ENCODE measurements at regions not wholly inside any gene's neighbourhood (a gene's known extent, or its start where the extent isn't known, plus 50 kb on each side); places are given as distances from the start of the nearest gene placed in this dataset.

- no peak overlapping the region for H4K5ac ChIP-seq (ENCODE audit: low read depth, low read length)
- no peaks in the 10 kb centered on the region for H3K27me3 ChIP-seq (ENCODE audit: control insufficient read depth, insufficient read depth, low read length)
- no peak for TF ChIP-seq CTCF (conservative IDR thresholded peaks at IDR 0.05; ENCODE audit: low read depth, low read length)
- TF ChIP-seq USF2 (IDR thresholded peaks at IDR 0.05; ENCODE audit: low read depth, low read length) = no peak
- TF ChIP-seq FOS (IDR thresholded peaks at IDR 0.05; ENCODE audit: low read depth, low read length) = no peak
- TF ChIP-seq POLR2A (IDR thresholded peaks at IDR 0.05; ENCODE audit: low read depth, low read length) = no peak
- TF ChIP-seq MXI1 (IDR thresholded peaks at IDR 0.05; ENCODE audit: borderline replicate concordance, low read depth, low read length) = no peak
- TF ChIP-seq MAFK (IDR thresholded peaks at IDR 0.05; ENCODE audit: low read depth, low read length) = no peak
- TF ChIP-seq CEBPB (IDR thresholded peaks at IDR 0.05; ENCODE audit: low read depth, low read length) = no peak
- TF ChIP-seq RCOR1 (IDR thresholded peaks at IDR 0.05; ENCODE audit: insufficient replicate concordance, low read length) = no peak
- TF ChIP-seq RFX5 (IDR thresholded peaks at IDR 0.05; ENCODE audit: low read depth, low read length) = no peak
- TF ChIP-seq RAD21 (IDR thresholded peaks at IDR 0.05; ENCODE audit: low read length) = no peak
- no peak for TF ChIP-seq MAZ (IDR thresholded peaks at IDR 0.05; ENCODE audit: borderline replicate concordance, low read depth, low read length)
- TF ChIP-seq SMC3 (IDR thresholded peaks at IDR 0.05; ENCODE audit: low read depth, low read length) = no peak
- no peak for TF ChIP-seq NFE2L2 (IDR thresholded peaks at IDR 0.05; ENCODE audit: low read depth, low read length)
- no peak for TF ChIP-seq CHD1 (IDR thresholded peaks at IDR 0.05; ENCODE audit: low read depth, low read length)
- TF ChIP-seq, protein P1, sequence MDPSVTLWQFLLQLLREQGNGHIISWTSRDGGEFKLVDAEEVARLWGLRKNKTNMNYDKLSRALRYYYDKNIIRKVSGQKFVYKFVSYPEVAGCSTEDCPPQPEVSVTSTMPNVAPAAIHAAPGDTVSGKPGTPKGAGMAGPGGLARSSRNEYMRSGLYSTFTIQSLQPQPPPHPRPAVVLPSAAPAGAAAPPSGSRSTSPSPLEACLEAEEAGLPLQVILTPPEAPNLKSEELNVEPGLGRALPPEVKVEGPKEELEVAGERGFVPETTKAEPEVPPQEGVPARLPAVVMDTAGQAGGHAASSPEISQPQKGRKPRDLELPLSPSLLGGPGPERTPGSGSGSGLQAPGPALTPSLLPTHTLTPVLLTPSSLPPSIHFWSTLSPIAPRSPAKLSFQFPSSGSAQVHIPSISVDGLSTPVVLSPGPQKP (IDR thresholded peaks at IDR 0.05; ENCODE audit: borderline replicate concordance, low read depth, low read length) = no peak
- TF ChIP-seq BHLHE40 (IDR thresholded peaks at IDR 0.05; ENCODE audit: low read depth, low read length) = no peak
- no peak overlapping the region for H2AK5ac ChIP-seq (ENCODE audit: low read depth, low read length)
- ChIA-PET CTCF (interaction anchor here (0.9 kb wide), 1 partner anchor 13 kb away, joined by 3 read pairs; no protein-coding TSS in a partner anchor), POLR2A (ENCODE audit: unreplicated experiment) (no interaction called here)
- intact Hi-C loops (cut with micrococcal nuclease) = no loop called here
- H2AFZ ChIP-seq (replicated peaks; ENCODE audit: low read length, poor library complexity) = no peak overlapping the region
- no peak overlapping the region for H3K18ac ChIP-seq (ENCODE audit: low read depth, low read length)
- no peak overlapping the region for H2BK5ac ChIP-seq (ENCODE audit: low read depth, low read length, poor library complexity, severe bottlenecking)
- peaks cover 5% of the 10 kb centered on the region for H3K4me1 ChIP-seq (ENCODE audit: control insufficient read depth, insufficient read depth, low read length)
- dilution Hi-C loops (cut with HindIII; ENCODE audit: low sequenced_read_pairs, unreplicated experiment) = no loop called here
- H2BK120ac ChIP-seq (ENCODE audit: low read depth, low read length) = no peak overlapping the region
- no peak overlapping the region for H3K27ac ChIP-seq (ENCODE audit: insufficient read depth, low read length)
- H4K8ac ChIP-seq (ENCODE audit: low read depth in 2 of 2, low read length in 2 of 2) = no peak overlapping the region
- DNase-seq (no peak), ATAC-seq (ENCODE audit: low read depth) (no peak)
- no peaks in the 10 kb centered on the region for H3K36me3 ChIP-seq (ENCODE audit: control insufficient read depth, insufficient read depth, low read length)
- no peak overlapping the region for H3K14ac ChIP-seq (replicated peaks; ENCODE audit: low read depth, low read length)
- H2AK9ac ChIP-seq (replicated peaks; ENCODE audit: low read depth, low read length, poor library complexity) = no peak overlapping the region
- H3K4ac ChIP-seq (ENCODE audit: low read depth, low read length) = no peak overlapping the region
- WGBS, 2 experiments (ENCODE audit: extremely low coverage in 2 of 2, insufficient read length in 1 of 2) = no CpG with 5 or more reads among the region's 7 CpGs
- BruUV-seq (replicated peaks) = no TSS peak
- no peak overlapping the region for H3K56ac ChIP-seq (ENCODE audit: extremely low read depth, insufficient read depth, low read length)
- H3K4me2 ChIP-seq (ENCODE audit: low read depth, low read length) = no peak overlapping the region
- H2BK15ac ChIP-seq (ENCODE audit: low read depth, low read length) = no peak overlapping the region
- no peaks in the 10 kb centered on the region for H3K9me3 ChIP-seq (ENCODE audit: control insufficient read depth, insufficient read depth, low read length)
- no peaks in the 10 kb centered on the region for H3K79me1 ChIP-seq (ENCODE audit: low read depth in 1 of 2, low read length in 2 of 2)
- in situ Hi-C loops (cut with MboI; ENCODE audit: low sequenced_read_pairs) = no loop called here
- no peak overlapping the region for H3K4me3 ChIP-seq (ENCODE audit: insufficient read depth, low read depth, low read length)
- no peaks in the 10 kb centered on the region for H4K20me1 ChIP-seq (ENCODE audit: insufficient read depth, low read length)
- H3K9ac ChIP-seq (ENCODE audit: low read depth, low read length) = no peak overlapping the region
- no peak overlapping the region for H3K23ac ChIP-seq (ENCODE audit: low read depth, low read length)
- H4K91ac ChIP-seq (ENCODE audit: insufficient read depth, low read depth, low read length) = no peak overlapping the region
- H3K9me1 ChIP-seq (ENCODE audit: insufficient read depth, low read length) = peaks cover 6% of the 10 kb centered on the region; the same call in 1 of the 2 replicates
- no peak overlapping the region for H2BK20ac ChIP-seq (ENCODE audit: low read depth, low read length)
These were observed 322.6 kb downstream of the PCNX1 start for GRCh38 chr14:71229875-71230274.
